Hepatocyte (in vitro differentiated cells): ENCODE measurements at regions not wholly inside any gene's neighbourhood (a gene's known extent, or its start where the extent isn't known, plus 50 kb on each side); places are given as distances from the start of the nearest gene placed in this dataset.

Experiments
- CTCF ChIP-seq: fragments of 200-600 bp; sonication (generic); IDR thresholded peaks from 2 replicates; pipeline ENCODE4 v1.5.1; 2016; ENCODE audit warnings: antibody characterized with exemption, mild to moderate bottlenecking; ENCODE audit not compliant: poor library complexity
- EZH2 ChIP-seq: fragments of 200-600 bp; sonication (generic); IDR thresholded peaks from 2 replicates; pipeline ENCODE4 v1.6.1; 2016; ENCODE audit warnings: antibody characterized with exemption, mild to moderate bottlenecking, borderline replicate concordance

- no peak for TF ChIP-seq EZH2
- TF ChIP-seq CTCF: no peak
Measured at GRCh38 chr10:71083716-71083975, 128.7 kb upstream of the UNC5B start.
